AG10803 (cell line): ENCODE measurements at regions not wholly inside any gene's neighbourhood (a gene's known extent, or its start where the extent isn't known, plus 50 kb on each side); places are given as distances from the start of the nearest gene placed in this dataset.

ENCODE experiments used
- DNase-seq: peaks from one replicate; pipeline ENCODE4 v3.0.0; 2010; ENCODE audit warnings: low read depth
- H3K4me3 ChIP-seq: 2 replicates; pipeline ENCODE4 v1.5.1; 2011; ENCODE audit warnings: mild to moderate bottlenecking, low read length, control low read depth
- TF ChIP-seq, protein P1 (sequence below): conservative IDR thresholded peaks from 2 replicates; pipeline ENCODE4 v1.5.1; 2011; ENCODE audit warnings: mild to moderate bottlenecking, low read length, control low read depth, inconsistent platforms

- TF ChIP-seq, protein P1, sequence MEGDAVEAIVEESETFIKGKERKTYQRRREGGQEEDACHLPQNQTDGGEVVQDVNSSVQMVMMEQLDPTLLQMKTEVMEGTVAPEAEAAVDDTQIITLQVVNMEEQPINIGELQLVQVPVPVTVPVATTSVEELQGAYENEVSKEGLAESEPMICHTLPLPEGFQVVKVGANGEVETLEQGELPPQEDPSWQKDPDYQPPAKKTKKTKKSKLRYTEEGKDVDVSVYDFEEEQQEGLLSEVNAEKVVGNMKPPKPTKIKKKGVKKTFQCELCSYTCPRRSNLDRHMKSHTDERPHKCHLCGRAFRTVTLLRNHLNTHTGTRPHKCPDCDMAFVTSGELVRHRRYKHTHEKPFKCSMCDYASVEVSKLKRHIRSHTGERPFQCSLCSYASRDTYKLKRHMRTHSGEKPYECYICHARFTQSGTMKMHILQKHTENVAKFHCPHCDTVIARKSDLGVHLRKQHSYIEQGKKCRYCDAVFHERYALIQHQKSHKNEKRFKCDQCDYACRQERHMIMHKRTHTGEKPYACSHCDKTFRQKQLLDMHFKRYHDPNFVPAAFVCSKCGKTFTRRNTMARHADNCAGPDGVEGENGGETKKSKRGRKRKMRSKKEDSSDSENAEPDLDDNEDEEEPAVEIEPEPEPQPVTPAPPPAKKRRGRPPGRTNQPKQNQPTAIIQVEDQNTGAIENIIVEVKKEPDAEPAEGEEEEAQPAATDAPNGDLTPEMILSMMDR = no peak
- no peak overlapping the region for H3K4me3 ChIP-seq
- no peak for DNase-seq
Observed at GRCh38 chr14:53473480-53473879, 320.4 kb upstream of the DDHD1 start.

- peak; percentile 52 for DNase-seq
- H3K4me3 ChIP-seq = no peak overlapping the region
- TF ChIP-seq, protein P1 = no peak
Observed at GRCh38 chr14:53472306-53472705, 319.2 kb upstream of the DDHD1 start.

- peak; percentile 65 for DNase-seq
- TF ChIP-seq, protein P1 = no peak
- no peak overlapping the region for H3K4me3 ChIP-seq
Observed at GRCh38 chr14:53470351-53471043, 317.4 kb upstream of the DDHD1 start.

- no peak for DNase-seq
- H3K4me3 ChIP-seq = no peak overlapping the region
- TF ChIP-seq, protein P1 = no peak
Observed at GRCh38 chr14:53468876-53469275, 315.8 kb upstream of the DDHD1 start.

- TF ChIP-seq, protein P1 = no peak
- H3K4me3 ChIP-seq = no peak overlapping the region
- DNase-seq = no peak
Observed at GRCh38 chr14:53464376-53464775, 311.3 kb upstream of the DDHD1 start.

DNA sequence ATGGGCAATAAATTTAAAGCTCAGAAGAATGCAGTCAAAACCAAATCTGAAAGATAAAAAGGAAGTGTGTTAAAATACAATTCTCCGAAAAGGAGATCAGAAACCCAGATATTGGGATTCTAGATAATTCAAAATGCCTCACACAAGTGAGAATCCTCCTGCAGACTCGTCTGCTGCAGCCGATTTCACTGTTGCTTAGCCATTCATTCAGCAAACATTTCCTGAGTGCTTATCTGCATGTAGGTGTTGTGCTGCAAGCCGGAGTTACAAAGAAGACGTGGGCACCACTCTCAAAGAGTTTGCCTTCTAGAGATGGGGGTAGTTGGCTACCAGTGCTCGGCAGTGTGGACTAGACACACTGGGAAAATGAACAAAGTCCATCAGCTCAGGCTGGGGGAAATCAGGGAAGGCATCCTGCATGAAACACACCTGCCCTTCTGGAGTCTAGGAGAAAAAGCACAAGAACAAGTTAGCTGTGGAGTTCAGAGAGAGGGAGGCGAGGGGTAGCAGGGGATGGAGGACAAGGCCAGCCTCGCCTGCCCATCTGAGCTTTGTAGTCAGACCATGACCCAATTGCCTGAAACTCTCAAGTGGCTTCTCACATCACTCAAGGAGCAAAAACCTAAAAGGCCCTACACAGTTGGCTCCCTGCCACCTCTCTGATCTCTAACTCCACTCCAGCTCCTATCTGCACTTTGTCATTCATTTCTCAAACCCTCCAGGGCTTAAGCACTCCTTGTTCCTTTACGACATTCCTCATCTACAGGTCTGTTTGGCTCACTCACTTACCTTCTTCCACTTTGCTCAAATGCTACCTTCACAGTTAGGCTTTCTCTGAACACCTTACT lies 310.0 kb upstream of the DDHD1 start:
- no peak for DNase-seq
- no peak overlapping the region for H3K4me3 ChIP-seq
- TF ChIP-seq, protein P1 = no peak

GRCh38 chr14:53461858-53462257 lies 308.7 kb upstream of the DDHD1 start:
- TF ChIP-seq, protein P1 = no peak
- DNase-seq = no peak
- H3K4me3 ChIP-seq = no peak overlapping the region
